ENCODE measurements at regions not wholly inside any gene's neighbourhood (a gene's known extent, or its start where the extent isn't known, plus 50 kb on each side); places are given as distances from the start of the nearest gene placed in this dataset.

DNA sequence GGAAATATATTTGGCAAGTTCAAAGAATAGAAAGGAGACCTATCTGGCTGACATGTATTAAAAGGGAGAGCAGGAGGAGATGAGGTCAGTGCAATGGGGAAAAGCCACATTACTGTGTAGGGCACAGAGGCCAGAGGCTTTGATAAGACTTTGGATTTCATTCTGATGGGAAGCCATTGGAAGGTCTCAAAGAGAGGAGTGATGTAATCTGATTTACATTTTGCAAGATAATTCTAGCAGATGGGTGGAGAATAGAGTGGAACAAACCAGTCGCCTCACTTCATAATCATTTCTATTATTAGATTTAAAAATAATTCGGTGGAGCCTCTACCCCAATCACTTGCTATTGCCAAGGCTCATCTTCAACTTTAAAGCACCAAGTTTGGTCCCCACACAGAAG is 278.4 kb upstream of the ZC3H12C start:
- no peak for DNase-seq

DNA sequence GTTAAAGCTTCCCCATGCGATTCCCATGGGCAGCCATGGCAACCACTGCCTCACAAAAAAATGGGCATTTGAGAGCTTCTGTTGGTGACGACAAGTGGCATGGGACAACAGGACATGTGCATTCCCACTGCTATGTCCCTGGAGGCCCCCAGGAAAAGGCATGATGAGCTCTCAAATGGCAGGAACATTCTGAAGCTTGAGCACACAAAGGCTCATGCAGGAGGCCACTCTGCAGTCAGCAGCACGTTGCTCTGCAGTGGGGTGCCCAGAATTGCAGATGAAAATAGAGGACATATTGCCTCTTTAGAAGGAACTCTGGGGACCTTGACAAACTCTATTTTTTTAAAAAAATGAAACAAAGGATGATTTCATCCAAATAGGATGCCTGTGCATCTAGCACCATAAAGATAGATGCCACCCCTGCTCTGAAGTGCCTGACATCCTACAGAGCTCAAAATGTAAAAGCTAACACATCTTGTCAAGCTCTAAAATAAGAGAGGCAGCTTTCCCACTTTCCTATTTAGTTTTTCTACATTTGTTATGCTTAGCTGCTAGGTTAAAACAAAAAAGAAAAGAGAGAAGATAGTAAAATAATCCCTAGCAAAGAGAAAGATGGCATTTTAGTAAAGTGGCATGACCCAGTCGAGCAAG is 277.6 kb upstream of the ZC3H12C start:
- no peak for DNase-seq

DNA sequence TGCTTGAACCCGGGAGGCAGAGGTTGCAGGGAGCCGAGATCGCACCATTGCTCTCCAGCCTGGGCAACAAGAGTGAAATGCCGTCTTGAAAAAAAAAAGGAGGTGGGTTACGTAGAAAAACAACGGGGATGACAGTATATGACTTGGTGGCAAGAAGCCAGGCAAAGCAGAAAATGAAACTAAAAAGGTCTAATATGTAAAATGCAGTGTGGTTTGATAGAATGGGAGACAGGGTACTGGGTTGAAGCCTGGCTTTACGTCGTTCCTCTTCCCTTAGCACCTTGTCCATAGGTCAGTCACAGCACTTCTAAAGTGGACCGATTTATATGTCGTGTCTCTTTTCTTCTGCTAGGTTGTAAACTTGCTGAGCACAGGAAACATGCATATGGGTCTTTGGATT is 274.9 kb upstream of the ZC3H12C start:
- no peak for DNase-seq

DNA sequence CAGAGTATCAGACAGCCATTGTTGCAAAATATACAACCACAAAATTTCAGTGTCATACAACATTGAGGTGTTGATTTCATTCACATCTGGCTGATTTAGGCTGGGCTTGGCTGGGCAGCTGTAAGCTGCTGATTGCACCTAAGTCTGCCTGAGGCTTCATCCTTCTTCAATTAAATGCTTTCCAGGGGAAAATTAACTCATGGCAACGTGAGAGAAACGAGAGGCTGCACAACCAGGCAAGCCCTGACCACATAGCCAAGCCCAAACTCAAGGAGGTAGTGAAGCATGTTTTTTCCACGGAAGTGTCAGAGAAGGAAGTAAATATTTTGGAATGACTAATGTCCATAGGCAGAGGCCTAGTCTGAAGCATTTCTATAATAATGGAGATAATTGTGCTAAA is 273.8 kb upstream of the ZC3H12C start:
- no peak for DNase-seq

DNA sequence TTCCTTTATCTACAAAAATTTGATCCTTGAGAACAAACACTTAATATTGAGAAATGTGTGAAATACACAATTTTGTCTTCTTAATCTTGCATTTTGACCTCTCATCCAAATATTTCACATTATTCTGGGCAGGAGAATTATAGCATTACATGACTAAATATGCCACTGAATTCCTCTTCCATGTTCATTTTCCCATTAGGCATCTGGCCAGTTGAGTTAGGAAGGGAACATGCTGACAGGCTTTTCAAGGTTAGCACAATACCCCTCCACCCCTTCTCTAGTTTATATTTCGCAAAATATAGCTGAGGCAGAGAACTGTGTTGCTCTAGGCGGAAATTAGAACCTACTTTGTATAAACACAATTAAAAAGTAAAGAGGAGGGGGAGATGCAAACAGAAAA is 271.7 kb upstream of the ZC3H12C start:
- DNase-seq, result no peak

DNA sequence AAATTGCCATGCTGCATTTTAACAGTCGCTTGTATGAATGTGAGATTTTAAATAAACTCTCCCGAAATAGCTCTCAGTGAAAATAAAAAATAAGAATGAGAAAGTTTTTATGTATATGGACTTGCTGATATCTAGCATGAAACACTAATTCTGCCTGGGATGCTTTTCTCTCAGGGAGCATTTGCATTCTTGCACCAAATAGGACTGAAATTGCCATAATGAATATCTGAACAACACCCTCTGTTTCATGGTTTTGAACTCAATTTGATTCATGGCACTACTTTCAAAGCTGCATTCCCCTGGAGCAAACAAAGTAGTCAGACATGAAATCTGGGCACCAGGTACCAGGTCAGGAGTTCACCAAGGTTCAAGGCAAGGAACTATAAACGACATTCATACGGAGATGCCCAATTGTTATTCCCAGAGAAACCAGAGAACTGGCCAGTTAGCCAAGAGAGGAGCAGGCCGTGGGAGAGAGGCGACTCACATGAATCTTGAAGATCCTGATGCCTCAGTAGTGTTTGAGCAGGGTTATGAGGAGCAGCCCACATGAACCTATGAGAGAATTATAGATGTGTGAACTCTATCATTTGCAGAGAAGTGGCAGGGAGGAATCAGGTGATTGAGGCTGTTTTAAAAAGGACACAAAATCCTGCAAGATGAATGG is 270.6 kb upstream of the ZC3H12C start:
- no peak for DNase-seq

DNA sequence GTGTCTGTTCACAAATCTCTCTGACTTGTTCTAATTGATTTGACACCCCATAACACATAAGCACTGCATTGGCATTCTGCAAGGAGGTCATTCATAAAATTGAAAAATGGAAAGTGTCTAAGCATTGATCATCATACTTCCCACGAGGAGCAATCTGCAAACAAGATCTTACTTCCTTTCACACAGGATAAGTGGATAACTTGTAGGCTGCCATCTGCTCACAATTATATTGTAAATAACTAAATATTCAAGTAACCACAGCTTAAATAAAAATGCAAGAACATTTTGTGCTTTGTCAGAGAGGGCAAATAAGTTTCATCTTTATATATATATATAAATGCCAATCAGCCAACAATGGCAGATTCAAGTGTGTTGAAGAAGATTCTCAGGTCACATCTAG is 264.8 kb upstream of the ZC3H12C start:
- no peak for DNase-seq

DNA sequence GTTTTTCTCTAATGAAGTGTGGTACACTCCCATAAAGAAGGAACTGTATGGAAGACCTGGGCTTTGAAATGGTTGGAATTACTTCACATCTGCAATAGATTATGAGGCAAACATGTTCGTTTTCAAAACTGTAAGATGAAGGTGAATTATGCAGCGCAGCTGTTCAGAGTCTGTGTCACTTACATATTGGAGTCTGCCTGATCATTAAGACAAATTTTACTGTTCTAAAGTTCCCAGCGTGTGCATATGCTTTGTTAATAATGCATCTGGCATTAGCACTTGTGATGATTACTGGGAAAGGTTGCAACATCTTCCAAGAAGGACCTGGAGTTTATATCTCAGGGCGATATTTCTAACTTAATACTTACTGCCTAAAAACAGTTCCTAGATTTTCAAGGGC is 255.2 kb upstream of the ZC3H12C start:
- no peak for DNase-seq

DNA sequence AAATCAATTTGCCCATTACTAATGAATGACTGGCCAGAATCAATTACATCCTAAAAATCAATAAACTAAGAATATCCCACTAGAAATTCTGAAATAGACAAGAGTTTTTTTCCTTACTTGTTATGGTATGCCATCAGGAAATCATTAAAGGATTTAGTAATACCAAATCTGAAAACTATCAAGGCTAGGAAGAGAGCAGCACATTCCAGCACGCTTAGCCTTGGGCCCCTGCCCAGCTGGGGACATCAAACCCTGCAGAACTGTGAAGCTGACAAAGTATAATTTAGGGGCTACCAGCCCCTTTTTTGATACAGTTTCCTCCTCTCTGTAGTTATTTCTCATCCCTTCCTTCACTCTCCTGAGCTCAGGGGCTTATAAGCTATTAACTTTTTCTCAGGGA is 247.8 kb upstream of the ZC3H12C start:
- no peak for DNase-seq

DNA sequence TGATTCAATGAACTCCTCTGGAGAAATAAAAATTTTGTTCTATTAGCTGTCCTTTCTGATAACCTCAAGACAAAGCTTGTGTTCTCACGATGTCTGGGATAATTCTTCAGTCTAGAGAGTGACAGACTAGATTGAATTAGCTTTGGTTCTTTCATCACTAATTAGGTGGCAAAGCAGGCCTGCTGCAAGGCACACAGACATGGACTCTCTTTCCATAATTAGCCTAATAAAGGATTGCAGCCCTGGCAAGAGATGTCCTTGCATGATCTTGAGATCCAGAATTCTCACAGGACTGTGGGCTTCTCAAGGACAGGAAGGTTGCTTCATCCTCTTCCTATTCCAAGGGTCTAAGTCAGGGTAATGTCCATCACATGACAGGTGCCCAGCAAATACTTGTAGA is 245.6 kb upstream of the ZC3H12C start:
- no peak for DNase-seq

DNA sequence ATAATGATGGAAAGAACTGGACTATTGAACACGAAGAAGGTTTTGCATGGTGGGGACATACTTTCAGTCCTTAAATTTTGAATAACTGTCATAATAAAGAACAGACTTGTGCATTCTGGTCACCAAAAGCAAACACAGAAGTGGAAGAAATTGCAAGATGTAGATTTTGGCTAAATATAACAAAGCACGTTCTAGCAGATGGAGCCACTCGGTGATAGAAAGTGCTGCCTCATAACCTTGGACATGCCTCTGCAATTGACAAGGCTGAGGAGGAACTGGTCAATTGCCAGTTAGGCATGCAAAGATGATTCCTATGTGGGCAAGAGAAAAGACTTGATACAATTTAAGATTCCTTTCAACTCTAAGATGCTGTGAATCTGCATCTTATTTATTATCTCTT is 244.1 kb upstream of the ZC3H12C start:
- no peak for DNase-seq

DNA sequence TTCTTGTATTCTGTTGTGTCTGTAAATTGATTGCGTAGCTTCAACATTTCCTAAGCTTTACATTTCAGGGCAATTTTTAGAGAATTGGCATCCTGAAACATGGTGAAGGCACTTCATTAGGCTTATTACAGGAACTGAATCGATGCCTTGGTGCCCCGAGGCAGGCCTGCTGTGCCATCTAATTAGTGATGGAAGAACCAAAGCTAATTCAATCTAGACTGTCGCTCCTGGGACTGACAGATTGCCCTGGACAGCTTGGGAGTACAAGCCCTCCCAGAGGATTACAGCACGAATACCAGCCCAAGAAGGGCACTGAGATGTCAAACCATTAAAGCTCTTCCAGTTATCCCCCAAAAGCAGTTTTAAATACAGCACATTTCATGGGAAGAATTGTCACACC is 243.2 kb upstream of the ZC3H12C start:
- no peak for DNase-seq

DNA sequence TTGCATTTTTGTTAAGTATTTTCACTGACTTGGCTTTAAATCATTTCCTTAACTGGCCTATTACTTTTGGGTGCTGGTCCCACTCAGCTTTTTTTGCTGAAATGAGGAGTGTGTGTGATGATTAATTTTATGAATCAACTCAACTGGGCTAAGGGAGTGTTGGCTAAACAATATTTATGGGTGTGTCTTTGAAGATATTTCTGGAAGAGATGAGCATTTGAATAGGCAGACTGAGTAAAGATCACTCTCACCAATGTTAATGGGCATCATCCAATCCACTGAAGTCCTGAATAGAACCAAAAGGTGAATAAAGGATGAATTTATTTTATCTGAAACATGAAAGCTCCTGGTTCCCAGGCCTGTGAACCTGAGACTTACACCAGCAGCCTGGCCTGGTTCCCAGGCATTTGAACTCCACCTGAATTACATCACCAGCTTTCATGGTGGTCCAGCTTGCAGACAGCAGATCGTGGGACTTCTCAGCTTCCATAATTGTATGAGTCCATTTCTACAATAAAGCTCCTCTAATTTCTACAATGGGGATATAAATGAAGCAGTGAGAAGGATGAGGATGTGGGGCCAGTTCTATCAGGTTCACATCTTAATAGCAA is 241.3 kb upstream of the ZC3H12C start:
- no peak for DNase-seq

DNA sequence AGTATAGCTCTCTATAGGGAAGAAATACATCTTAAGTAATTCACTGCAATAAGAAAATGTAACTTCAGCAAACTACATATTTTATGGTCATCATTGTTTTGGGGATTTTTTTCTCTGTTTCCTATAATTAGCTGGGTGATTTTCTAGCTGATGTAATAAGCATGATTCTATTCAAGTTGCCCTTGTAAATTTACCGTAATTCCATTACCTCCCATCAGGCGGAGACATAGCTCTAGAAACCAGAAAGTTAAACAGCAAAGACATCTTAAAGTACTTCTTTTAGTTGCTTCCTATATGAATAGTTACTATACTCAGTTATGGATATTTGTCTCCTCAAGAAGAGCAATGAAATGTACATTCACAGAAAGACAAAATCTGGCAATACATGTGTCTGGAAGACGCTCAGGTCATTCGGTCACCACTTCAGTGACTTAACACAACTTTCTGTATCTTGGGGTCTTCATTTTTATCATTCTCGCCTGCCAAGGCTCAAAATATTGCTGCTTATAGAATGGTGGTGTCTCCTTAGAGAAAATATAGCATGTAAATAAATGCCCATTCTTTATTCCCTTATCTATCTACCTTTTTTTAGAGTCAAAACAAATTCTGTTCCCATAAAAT is 239.9 kb upstream of the ZC3H12C start:
- DNase-seq, result no peak

DNA sequence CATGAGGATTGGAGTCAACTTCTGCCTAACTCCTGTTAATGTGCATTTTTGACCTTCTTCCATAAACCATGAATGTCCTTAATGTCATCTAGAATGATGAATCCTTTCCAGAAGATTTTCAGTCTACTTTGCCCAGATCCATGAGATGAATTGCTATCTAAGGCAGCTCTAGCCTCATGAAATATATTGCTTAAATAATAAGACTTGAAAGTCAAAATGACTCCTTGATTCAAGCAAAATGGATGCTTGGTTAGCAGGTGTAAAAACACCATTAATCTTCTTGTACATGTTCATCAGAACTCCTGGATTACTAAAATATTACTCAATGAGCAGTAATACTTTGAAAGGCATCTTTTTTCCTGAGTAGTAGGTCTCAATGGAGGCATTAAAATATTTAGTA is 238.5 kb upstream of the ZC3H12C start:
- no peak for DNase-seq

DNA sequence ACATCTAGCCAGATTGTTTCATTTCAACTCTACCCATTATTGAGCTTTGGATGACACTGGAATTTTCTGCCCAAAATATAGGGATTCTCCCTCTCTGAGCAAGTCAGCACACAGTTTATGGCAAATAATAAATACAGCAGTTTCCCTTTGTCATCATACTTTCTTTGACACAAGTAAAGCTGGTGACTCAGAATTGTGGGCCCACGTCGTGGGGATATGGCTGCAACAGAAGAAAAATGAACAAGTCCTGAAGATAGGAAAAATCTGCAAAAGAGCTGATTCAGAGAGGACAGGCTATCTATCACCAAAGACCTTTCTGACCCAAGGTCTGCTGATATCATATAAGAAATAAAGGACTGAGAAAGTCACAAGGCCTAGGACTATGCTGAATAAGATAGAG is 236.3 kb upstream of the ZC3H12C start:
- DNase-seq, result no peak

DNA sequence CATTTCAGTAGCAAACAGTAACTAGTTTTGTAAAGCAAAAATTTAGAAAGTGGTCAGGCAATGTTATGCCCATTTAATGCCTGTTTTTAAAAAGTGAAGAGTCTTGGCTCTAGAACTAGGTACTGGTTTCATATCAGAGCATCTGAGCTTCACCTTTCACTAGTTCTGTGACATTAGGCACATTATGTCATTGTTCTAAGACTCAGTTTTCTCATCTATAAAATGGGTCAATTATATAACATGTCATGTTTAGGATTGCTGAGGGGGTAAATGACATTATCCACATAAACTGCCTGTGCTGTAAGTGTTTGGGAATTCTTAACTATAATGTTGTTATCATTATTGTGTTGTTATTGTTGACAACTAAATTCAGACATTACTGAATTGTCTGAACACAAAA is 235.6 kb upstream of the ZC3H12C start:
- DNase-seq, result no peak

DNA sequence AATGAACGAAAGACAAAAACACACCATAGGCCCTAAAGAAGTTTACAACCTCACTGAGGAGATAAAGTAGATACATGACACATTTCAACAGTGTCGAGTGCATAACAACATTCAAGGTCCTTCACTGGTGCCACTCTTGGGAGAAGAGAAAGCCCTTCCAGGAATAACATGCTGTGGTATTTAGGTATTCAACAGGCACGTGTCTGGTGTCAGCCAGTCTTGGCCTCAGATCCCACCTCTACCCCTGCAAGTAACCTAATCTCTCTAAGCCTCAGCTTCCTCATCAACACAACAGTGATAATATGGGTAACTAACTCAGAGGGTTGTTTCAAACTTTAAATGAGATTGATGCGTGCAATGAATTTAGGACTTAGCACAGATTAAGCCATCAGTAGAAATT is 235.0 kb upstream of the ZC3H12C start:
- no peak for DNase-seq

DNA sequence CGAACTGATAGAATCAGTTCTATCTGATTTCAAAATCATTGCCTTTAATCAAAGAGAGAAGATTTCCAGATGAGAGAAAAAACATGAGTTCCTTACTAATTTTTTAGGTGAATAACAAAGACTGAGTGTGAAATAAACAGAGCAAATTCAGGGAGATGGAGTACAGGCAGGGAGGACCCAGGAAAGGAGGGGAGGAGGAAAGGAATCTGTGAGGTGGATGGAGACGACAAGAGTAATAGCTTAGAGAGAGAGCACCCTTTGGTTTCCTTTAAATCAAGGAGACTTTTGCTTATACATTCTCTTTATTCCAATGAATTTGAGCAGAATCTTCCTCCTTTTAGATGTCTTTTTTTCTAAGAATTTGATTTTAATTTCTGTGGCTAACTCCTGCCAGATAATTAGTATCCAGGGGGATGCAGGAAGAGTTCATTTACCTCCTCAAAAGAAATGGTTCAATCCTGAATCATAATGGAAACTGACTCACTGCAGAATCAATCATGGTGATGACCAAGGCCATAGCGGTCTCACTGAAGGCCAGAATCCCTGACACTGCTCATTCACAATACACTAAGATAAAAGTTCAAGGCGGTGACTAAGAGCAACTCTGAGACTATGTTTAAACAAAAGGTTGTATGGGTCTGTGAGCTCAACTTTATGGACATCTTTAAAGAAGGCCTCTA is 234.0 kb upstream of the ZC3H12C start:
- no peak for DNase-seq

DNA sequence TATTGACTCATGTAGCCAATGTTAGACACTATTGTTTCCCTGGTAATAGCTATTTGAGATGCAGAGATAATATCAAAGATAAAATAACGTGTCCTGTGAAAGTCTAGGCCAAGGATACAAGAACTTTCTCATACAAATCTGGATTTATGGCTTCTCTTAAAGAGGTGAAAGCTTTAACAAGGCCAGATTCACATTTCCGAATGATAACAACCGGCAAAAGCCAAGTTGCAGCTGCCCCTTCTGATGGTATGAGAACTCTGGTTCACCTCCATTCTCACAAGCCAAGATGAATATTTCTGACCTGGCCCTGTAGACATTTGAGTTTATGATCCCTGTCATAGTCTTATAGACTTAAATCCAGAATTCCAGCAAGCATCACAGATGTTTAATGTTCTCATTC is 230.4 kb upstream of the ZC3H12C start:
- DNase-seq, result no peak

DNA sequence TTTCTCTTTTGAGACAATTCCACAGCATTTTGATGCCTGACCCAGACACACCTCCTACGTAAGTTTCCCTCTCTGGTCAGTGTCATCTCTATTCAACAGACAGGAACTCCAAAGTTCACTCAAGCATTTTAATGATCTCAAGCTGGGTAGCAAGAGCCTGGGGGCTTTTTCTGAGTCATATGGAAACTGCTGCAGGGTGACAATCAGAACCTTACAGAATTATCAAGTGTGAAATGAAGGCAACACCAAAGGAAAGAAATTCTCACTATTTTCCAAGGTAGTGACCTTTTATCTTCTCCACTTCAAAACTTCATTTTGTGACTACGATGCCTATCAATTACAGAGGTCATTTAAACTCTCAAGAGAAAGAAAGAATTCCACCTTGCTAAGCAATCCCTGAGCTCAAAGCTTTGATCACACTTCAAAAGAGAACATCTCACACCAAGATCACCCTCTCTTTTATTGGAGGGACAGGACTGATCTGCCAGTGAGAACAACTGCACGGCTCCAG is 229.0 kb upstream of the ZC3H12C start:
- DNase-seq, result no peak

DNA sequence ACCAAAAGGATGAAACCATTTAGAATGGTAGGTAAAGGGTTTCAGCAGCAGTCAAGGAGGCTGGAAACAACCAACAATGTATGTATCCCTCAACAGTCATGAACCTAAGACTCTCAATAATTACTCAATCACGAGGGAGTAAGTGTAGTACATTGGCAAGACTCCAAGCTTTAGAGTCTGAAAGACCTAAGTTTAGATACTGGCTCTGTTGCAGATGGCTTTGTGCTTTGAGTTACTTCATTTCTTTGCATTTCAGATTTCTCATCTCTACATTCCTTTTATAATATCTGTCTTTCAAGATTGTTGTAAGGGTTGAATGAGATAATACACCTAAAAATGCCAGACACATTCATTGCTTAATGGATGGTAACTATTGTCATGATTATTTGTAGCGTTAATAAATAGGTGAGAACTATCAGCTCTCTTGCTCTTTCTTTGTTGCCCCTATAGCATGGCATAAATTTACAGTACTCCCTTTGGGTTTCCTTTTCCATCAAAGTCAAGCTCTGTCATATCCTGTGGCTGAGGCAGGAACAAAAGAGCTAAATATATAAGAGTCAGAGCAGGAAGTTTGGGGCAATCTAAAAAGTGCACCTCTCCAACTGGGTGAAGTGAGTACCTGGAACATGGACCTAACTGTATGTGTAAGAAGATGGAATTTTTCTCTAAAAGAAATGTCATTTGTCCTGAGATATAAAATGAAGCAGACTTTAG is 228.2 kb upstream of the ZC3H12C start:
- DNase-seq, result no peak
